HG03457 (cell line): ENCODE measurements at regions not wholly inside any gene's neighbourhood (a gene's known extent, or its start where the extent isn't known, plus 50 kb on each side); places are given as distances from the start of the nearest gene placed in this dataset.
"Not testable (repeated sequence)": the region's sequence is repeated elsewhere in the genome, so short reads cannot be mapped to it uniquely, and the experiment has no call there.

Experiments used
- ATAC-seq: cut with Tn5 transposase; IDR thresholded peaks from one replicate; pipeline ENCODE4 v1.9.1; 2021; ENCODE audit warnings: moderate number of reproducible peaks; ENCODE audit not compliant: unreplicated experiment

DNA sequence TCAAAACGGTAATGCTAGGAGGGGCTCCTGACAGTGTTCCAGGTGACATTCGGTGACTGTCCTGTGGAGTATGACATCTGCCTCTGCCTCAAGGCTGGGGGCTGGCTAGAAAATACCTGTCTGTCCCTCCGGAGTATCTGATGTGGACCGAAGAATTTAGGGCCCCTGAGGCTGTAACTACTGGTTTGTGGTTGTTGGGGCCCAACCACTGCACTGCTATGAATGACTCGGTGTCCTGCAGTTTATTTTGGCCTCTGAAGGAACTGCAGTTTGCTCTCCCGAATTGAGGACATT is 198.9 kb upstream of the CAND1 start:
- ATAC-seq, result no peak

DNA sequence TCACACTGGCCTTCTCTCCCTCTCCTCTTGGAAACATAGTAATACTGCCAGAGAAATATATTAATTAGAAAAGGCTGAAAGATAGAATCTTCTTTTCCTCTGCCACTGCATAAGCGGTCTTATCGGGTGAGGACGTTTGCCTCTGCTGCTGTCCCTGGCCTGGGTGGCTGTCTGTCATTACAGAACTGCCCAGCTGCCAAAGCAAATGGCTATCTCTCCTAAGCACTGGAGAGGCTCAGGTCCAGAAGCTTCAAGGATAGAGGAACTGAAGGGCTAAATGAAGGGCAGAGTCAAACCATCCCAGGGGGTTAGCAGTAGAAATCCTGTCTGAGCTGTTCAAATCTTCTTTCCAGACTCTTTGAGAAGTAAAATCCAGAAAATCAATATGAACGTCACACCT is 198.6 kb upstream of the CAND1 start:
- ATAC-seq, result no peak

DNA sequence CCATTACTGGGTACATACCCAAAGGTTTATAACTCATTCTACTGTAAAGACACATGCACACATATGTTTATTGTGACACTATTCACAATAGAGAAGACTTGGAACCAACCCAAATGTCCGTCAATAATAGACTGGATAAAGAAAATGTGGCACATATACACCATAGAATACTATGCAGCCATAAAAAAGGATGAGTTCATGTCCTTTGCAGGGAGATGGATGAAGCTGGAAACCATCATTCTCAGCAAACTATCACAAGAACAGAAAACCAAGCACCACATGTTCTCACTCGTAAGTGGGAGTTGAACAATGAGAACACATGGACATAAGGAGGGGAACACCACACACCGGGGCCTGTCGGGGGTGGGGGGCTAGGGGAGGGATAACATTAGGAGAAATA is 196.9 kb upstream of the CAND1 start:
- not testable (repeated sequence) for ATAC-seq

DNA sequence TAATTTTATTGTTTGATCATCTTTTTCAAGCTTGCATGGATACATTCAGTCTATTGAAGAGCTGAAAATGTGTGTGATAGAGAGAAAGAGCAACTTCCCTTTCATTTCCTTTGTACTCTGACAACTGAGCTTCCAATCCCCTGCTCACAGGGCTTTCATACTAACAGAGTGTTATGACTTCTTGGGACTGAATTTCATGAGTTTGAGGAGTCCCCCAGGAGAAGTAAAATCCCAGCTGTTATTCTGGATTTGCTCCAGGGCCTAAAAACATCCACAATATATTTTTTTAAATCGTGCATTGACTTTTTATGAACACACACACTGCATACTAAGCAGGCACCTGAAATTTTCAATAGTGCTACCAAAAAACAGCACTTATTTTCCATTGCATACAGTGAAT is 195.8 kb upstream of the CAND1 start:
- ATAC-seq, result no peak

DNA sequence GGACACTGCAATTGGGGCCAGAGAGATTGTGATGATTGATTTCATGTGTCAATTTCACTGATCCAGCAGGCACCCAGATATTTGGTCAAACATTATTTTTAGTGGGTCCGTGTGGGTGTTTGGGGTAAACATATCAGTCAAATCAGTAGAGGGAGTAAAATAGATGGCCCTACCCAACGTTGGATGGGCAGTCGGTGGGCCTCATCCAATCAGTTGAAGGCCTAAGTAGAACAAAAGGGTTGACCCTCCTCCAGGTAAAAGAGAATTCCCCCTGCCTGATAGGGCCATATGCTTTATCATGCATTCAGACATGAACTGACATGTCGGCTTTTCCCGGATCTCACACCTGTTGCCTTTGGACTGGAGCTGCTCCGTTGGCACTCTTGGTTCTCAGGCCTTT is 195.1 kb upstream of the CAND1 start:
- no peak for ATAC-seq

DNA sequence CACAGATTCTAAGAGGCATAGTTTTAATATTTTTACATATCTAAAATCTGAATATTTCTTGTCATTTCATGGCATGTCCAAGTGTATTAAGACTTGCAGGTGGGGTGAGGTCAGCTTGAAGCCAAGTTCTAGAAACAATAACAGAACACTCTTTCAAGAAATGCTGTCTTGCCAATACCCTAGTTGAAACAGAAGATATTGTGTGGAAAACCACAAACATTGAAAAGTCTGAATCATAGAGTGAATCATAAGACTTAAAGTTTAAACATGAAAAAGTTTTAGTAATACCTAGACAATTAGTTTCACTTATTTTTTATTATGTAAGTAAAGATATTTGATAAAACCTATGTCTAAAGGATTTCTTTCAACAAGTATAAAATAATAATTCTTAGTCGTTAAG is 191.5 kb upstream of the CAND1 start:
- ATAC-seq, result no peak

DNA sequence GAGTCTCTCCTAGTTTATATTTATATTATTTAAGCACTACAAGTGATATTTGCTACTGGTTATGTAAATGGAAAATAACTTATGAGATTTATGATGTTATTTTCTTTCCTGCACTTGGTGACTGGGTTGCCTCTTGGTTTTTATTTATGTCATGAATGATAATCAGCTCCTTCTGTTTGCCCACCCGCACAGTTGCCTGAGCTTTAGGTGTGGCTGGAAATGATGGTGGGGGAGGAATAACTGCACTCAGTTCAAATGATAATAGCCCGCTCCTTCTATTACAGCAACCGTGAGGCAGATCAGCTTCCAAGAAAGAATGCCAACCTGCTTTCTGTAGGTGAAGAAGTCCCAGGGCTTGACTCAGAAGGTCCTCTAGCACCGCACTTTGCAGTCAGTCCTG is 190.2 kb upstream of the CAND1 start:
- no peak for ATAC-seq

DNA sequence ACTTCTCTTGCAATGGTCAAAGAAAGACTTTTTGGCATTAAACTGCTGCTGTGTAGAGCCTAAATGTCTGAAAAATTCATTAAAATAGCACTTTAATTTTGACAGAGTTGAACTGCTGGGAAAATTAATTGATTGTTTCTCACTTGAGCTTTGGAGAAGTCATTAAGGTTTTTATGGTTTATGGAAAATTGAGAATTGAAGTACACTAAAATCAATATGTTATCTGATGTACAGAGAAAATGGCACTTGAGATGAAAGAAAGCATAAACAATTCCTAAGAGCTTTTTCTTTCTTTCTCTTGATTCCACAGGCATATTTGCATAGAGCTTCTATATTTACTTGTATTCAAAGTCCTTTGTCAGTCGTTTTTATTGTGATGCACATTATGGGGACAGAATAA is 188.5 kb upstream of the CAND1 start:
- ATAC-seq, result no peak

DNA sequence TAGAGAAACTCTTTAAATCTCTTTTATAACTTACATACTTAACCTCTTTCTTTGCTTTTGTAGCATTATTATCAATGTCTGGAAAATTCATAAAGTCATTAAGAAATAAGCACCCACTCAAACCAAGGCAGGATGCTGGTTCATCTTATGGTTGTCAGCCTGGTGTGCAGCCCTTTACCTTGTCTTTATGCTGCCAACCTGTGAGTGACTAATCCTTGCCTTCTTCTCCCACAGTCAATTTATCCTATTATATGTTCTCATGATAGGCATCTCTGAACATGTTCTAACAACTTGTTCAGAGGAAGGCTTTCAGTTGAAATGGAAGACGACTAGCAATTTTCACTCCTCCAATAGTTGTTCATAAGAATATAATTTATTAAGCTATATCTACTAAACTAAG is 186.9 kb upstream of the CAND1 start:
- no peak for ATAC-seq

DNA sequence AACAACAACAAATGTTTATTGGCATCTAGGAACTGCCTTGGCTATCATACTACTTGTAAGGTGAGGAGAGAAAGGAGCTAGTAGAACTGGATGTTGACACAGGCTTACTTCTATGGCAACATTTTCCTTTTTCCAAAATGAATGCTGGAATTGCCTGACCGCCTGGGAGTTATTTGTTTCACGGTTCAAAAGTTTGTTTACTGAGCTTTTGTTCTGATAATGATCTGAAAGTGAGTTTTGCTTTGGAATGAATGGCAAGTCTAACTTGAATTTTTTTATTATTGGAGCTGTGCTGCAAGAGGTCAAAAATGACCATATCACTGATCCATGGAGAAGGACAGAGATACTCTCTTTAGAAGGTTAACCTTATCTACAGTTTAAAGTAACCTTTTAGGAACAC is 183.5 kb upstream of the CAND1 start:
- no peak for ATAC-seq

DNA sequence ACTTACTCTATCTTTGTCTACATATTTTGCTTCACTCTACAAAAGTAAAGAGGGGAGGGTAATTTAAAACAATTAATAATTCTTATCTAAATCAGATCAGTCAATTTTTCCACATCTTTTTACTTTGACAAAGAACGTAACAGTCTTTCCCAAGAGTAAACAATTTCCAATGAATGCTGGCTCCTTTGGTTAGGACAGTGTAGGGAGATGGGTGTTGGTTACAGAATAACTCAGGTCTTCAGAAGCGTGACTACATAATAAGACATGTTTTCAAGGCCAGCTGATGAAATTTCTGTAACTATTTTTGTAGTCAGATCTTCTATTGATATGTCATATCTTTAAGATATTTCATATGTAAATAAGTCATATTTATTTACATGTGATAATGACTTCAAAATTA is 183.0 kb upstream of the CAND1 start:
- no peak for ATAC-seq

DNA sequence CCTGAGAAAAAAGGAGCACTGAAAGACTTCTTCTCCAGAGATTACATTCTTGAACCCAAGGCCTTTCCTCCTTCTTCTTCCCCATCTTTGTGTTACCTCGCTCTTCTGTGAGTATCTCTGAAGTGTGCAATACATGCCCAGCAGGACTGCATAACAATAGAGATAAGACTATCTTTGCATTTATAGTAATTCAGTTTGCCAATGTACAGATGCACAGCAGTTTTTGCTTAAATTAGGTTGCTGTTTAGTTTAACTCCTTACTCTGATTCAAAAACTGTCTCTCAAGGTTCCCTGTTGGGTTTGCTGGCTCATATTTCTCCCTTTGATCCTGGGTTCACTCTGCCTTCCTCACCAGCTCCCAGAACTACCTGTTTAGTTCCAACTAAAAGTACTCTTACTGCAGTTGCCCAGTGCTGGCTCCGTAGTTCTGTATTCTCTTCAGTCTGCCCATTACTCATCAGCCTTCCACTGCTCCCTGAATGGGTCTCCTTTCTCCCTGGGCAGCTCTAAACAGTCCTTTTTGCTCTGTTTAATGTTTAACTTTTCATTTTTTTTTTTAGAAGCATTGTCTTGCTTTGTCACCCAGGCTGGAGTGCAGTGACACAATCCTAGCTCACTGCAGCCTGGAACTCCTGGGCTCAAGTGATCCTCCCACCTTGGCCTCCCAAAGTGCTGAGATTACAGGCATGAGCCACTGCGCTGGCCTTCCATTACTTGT is 180.6 kb upstream of the CAND1 start:
- no peak for ATAC-seq

DNA sequence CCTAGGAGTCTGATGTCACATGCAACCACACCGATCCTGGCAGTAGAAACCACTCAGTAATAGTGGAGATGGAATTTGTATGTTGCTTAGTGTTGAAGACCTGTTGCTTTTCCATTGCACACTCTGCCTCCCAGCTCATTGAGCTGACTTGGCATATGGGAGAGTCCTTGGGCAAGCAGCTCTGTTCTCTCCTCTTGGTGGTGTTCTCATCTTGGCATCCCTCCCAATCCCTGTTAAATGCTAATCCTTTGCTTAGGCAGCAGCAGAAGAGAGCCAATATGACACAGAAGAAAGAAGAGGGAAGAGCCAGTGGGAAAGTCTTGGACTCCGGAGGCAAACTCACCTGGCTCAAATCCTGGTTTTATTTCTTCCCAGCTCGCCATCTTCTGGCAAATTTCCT is 178.0 kb upstream of the CAND1 start:
- no peak for ATAC-seq

DNA sequence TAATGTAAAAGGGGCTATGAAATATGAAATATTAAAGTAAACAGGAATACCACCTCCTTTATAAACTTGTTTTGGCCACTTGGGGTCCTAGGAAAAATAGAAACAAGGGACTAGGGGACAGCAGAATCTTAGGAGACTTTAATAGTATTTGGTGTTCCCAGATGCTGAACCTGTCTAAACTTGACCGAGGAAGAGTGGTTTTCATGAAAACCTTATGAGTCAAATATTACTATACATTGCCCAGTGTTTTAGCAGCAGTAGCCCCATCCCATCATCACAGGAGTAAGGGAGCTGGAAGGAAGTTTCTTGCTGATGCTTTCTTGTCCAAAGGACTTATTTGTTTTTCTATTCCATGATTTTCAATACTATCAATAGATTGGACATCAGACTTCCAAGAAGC is 177.5 kb upstream of the CAND1 start:
- no peak for ATAC-seq

DNA sequence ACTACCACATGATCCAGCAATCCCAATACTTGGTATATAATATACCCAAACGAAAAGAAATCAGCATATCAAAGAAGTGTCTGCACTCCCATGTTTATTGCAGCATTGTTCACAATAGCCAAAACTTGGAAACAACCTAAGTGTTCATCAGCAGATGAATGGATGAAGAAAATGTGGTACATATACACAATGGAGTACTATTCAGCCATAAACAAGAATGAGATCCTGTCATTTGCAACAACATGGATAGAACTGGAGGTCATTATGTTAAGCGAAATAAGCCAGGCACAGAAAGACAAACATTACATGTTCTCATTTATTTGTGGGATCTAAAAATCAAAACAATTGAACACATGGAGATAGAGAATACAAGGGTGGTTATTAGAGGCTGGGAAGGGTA is 176.2 kb upstream of the CAND1 start:
- not testable (repeated sequence) for ATAC-seq

DNA sequence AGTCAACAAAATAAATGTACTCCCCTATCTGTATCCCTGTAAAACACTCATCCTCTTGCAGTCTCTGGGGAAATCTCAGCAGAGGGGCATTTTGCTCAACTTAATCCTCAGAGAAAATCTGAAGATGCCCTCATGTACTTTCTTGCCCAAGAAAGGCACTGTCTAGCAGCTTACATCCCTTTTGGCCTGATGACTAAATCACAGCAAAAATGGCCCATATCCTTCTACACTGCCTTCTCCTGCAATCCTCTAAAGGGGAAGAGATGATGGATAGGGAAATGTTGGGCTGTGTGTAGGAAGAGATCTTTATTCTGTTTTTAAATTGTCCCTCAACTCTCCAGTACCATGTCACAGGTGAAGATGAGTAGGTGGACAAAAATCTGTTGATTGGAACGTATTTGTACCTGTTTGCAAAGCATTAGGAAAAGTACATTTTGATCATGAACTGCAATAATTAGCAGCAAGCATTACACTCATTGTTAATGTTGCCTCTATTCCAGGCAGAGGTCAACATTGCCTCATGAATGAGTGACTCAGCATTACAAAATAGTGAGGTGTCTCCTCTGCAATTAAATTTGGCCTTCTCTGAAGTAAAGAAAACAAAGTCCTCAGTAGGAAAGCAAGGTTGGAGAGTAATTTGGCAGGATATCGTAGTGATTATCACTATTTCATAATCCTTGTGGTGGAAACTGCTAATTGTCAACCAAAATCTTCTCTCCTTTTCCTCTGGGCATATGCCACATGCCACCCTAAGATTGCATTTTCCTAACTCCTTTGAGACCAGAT is 172.4 kb upstream of the CAND1 start:
- no peak for ATAC-seq

DNA sequence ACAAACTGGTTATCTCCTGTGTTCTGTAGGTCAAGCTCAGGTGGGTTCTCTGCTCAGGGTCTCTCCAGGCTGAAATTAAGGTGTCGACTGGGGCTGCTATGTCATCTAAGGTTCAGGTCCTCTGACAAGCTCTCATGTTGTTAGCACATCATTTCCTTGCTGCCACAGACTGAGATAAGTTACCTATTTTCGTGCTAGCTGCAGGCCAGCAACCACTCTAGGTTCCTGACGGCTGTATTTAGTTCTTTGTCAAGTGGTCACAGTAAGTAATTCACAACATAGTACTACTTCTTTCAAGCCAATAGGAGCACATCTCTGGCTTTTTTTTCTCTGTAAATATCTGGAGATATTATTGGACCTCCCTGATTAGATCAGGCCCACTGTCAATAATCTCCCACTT is 169.3 kb upstream of the CAND1 start:
- ATAC-seq, result no peak

DNA sequence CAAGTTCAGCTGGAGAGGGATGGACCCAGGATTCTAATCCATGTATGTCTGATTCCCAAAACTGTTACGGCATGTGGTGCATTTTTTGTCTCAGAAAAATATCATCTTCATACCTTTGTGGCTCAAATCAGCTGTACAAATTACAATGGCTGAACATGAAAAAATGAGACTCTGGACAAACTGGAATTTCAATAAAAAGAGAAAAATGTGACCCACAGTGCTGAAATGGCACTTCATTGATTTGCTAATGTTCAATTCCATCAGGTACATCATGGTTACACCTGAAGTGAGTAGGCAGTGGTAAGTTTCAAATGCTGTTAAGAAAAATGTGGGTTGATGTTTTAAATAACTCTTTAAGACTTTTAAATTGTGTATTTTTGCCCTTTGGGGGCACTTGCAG is 165.6 kb upstream of the CAND1 start:
- no peak for ATAC-seq

DNA sequence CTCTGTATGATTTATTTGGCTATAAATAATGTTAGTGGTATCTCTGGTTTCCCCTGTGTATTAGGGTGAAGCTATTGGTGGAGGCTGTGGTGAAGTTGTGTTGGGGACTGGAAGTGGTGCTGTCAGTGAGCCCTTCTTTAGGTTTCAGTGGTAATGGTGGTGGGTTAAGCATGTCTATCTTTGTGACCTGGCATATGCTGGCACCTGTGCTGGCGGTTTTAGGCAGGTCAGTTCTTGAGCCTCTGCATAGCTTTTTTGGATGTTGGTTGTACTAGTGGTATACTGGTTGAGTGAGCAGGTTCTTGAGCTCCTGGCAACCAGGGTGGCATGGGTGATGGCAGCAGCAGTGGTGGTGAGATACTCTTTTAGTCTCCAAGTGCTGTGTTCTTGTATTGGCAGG is 161.9 kb upstream of the CAND1 start:
- ATAC-seq, result no peak

DNA sequence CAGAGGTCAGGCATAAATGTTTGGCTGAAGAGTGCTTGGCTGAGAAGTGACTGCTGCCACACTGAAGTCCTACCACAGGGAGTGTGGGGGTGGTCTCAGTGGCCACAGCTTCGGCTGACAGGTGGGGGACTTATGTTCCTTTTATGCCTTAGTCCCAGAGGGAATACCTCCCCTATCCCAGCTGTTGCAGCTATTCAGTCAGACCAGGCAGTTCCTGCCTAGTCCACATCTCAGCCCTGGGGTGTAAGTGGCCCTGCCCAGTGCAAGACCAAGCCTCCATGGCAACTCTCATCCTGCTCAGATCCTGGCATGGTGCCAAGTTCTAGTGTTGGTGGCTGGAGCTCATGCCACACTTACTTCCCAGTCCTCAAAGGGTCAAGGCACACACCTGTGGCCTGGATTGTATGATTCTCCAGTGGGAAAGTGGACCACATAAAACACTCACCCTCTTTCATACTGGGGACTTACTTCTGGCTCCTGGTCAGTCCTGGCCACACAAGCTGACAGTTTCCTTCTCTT is 161.3 kb upstream of the CAND1 start:
- no peak for ATAC-seq

DNA sequence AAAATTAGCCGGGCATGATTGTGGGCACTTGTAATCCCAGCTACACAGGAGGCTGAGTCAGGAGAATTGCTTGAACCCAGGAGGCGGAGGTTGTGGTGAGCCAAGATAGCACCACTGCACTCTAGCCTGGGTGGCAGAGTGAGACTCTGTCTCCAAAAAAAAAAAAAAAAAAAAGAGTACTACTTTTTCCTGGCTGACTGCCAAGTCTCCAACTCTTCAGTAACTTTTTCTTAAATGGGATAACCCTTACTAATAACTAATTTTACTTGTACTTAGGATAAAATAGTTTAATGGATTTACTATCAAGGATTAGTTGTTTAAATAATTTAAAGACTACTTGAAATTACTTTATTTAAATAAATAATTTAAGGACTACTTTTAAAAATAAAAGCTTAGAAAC is 158.8 kb upstream of the CAND1 start:
- not testable (repeated sequence) for ATAC-seq

DNA sequence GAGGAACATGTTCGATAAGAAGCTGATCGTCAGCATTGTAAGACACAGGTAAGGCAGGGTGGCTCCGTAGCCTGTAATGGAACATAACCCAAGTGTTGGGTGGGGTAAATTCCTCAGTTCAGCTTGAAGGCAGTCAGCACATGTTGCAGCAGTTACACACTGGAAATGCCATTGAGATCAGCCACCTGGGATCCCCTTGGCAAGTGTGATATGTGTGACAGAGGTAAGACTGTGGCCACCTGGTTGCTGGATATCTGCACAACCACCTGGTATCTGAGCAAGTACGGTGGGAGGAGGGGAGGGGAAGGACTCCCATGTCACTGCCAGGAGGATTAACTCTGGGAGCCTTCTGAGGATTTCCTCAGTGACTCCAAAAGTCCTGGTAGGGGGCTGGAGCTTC is 158.0 kb upstream of the CAND1 start:
- ATAC-seq, result no peak

DNA sequence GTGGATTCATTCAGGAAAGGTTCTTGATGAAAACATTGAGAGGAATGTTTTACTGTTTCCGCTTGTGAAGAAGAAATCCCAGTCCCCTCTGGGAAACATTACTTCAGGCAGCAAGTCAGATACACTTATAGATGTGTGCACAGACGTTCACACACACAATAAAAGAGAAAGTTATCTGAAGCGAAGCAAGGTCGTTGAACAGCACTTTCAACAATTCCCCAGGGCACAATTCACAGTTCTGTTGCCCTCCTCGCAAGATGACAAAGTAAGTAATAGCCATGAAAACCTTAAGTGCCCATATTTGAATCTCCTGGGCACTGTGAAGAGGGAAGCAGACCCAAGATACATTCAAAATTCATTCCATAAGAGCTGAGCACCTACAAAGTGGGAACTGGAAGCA is 156.6 kb upstream of the CAND1 start:
- ATAC-seq, result no peak
